IMR-90 (cell line): ENCODE measurements at regions not wholly inside any gene's neighbourhood (a gene's known extent, or its start where the extent isn't known, plus 50 kb on each side); places are given as distances from the start of the nearest gene placed in this dataset.

Experiments used
- ATAC-seq: fragments of 200-7000 bp; cut with Tn5 transposase; 2 replicates; pipeline ENCODE4 v1.9.1; 2020; ENCODE audit warnings: low read depth, mild to moderate bottlenecking, moderate library complexity
- BruUV-seq: library from RNA; stranded (reverse); fragments of 400-500 nt; replicated peaks from 2 replicates; lab custom pipeline; 2021; lab: Mats Ljungman, UMichigan
- CTCF ChIA-PET: fragments of 300-600 bp; formaldehyde crosslinking; extraction: SDS; loops from one replicate; lab custom pipeline; 2021; ENCODE audit warnings: antibody characterized with exemption; lab: Yijun Ruan, JAX
- POLR2A ChIA-PET: fragments of 300-600 bp; sonication (Branson Sonifier 250); formaldehyde crosslinking; loops from one replicate; lab custom pipeline; 2022; ENCODE audit warnings: antibody characterized with exemption; ENCODE audit not compliant: unreplicated experiment; lab: Charles Lee
- DNase-seq: peaks from one replicate; pipeline ENCODE4 v3.0.0; 2013
- H2AFZ ChIP-seq: replicated peaks from 2 replicates; pipeline ENCODE3; 2013; ENCODE audit warnings: low read length, mild to moderate bottlenecking; ENCODE audit not compliant: poor library complexity
- H2AK5ac ChIP-seq: 2 replicates; pipeline ENCODE4 v1.6.1; 2013; ENCODE audit warnings: low read depth, low read length, inconsistent platforms
- H2AK9ac ChIP-seq: replicated peaks from 2 replicates; pipeline ENCODE3; 2013; ENCODE audit warnings: mild to moderate bottlenecking, low read depth, low read length, moderate library complexity; ENCODE audit not compliant: poor library complexity
- H2BK120ac ChIP-seq: 2 replicates; pipeline ENCODE4 v1.6.1; 2013; ENCODE audit warnings: low read depth, low read length, inconsistent platforms
- H2BK15ac ChIP-seq: 3 replicates; pipeline ENCODE4 v1.6.1; 2013; ENCODE audit warnings: low read depth, low read length, inconsistent platforms
- H2BK20ac ChIP-seq: 2 replicates; pipeline ENCODE4 v1.6.1; 2013; ENCODE audit warnings: low read depth, mild to moderate bottlenecking, inconsistent platforms, low read length, moderate library complexity
- H2BK5ac ChIP-seq: 2 replicates; pipeline ENCODE4 v1.6.1; 2013; ENCODE audit warnings: mild to moderate bottlenecking, low read depth, low read length, inconsistent platforms; ENCODE audit not compliant: poor library complexity, severe bottlenecking
- H3K14ac ChIP-seq: replicated peaks from 2 replicates; pipeline ENCODE4 v1.6.1; 2013; ENCODE audit warnings: low read depth, low read length, inconsistent platforms
- H3K18ac ChIP-seq: 2 replicates; pipeline ENCODE4 v1.6.1; 2013; ENCODE audit warnings: low read depth, low read length, control low read depth
- H3K23ac ChIP-seq: 2 replicates; pipeline ENCODE4 v1.6.1; 2013; ENCODE audit warnings: low read depth, low read length, inconsistent platforms
- H3K27ac ChIP-seq: 2 replicates; pipeline ENCODE4 v1.5.1; 2013; ENCODE audit warnings: mild to moderate bottlenecking, control low read depth, low read length; ENCODE audit not compliant: insufficient read depth
- H3K27me3 ChIP-seq: 2 replicates; pipeline ENCODE4 v1.6.1; 2013; ENCODE audit warnings: low read length; ENCODE audit not compliant: control insufficient read depth, insufficient read depth
- H3K36me3 ChIP-seq: 2 replicates; pipeline ENCODE4 v1.6.1; 2013; ENCODE audit warnings: low read length, mixed read lengths; ENCODE audit not compliant: control insufficient read depth, insufficient read depth
- H3K4ac ChIP-seq: 2 replicates; pipeline ENCODE4 v1.6.1; 2013; ENCODE audit warnings: low read depth, low read length, inconsistent platforms
- H3K4me1 ChIP-seq: 2 replicates; pipeline ENCODE4 v1.6.1; 2013; ENCODE audit warnings: low read length, mixed read lengths; ENCODE audit not compliant: control insufficient read depth, insufficient read depth
- H3K4me2 ChIP-seq: 2 replicates; pipeline ENCODE4 v1.6.1; 2013; ENCODE audit warnings: low read depth, mild to moderate bottlenecking, control low read depth, low read length, moderate library complexity
- H3K4me3 ChIP-seq: 2 replicates; pipeline ENCODE4 v1.5.1; 2013; ENCODE audit warnings: low read depth, mild to moderate bottlenecking, control low read depth, low read length, moderate library complexity; ENCODE audit not compliant: insufficient read depth
- H3K56ac ChIP-seq: 2 replicates; pipeline ENCODE4 v1.6.1; 2013; ENCODE audit warnings: low read length, inconsistent platforms; ENCODE audit not compliant: insufficient read depth; ENCODE audit errors: extremely low read depth
- H3K79me1 ChIP-seq, 2 experiments: 2 replicates each; pipeline ENCODE4 v1.6.1; 2013; ENCODE audit warnings: low read length in 2 of 2, inconsistent platforms in 1 of 2, low read depth in 1 of 2
- H3K9ac ChIP-seq: 2 replicates; pipeline ENCODE4 v1.6.1; 2013; ENCODE audit warnings: low read depth, low read length, control low read depth
- H3K9me1 ChIP-seq: 2 replicates; pipeline ENCODE4 v1.6.1; 2013; ENCODE audit warnings: low read length, inconsistent platforms; ENCODE audit not compliant: insufficient read depth
- H3K9me3 ChIP-seq: 2 replicates; pipeline ENCODE4 v1.6.1; 2013; ENCODE audit warnings: low read length; ENCODE audit not compliant: control insufficient read depth, insufficient read depth
- H4K20me1 ChIP-seq: 2 replicates; pipeline ENCODE4 v1.6.1; 2013; ENCODE audit warnings: low read length, inconsistent platforms; ENCODE audit not compliant: insufficient read depth
- H4K5ac ChIP-seq: 2 replicates; pipeline ENCODE4 v1.6.1; 2013; ENCODE audit warnings: mild to moderate bottlenecking, low read depth, low read length, control low read depth
- H4K8ac ChIP-seq, 2 experiments: 2 replicates each; pipeline ENCODE4 v1.6.1; 2013; ENCODE audit warnings: low read depth in 2 of 2, low read length in 2 of 2, control low read depth in 1 of 2, inconsistent platforms in 1 of 2
- H4K91ac ChIP-seq: 2 replicates; pipeline ENCODE4 v1.6.1; 2013; ENCODE audit warnings: low read depth, low read length, inconsistent platforms; ENCODE audit not compliant: insufficient read depth
- CEBPB ChIP-seq: IDR thresholded peaks from 2 replicates; pipeline ENCODE4 v1.6.1; 2012; ENCODE audit warnings: low read depth, low read length, improper control_type of control experiment
- CHD1 ChIP-seq: IDR thresholded peaks from 2 replicates; pipeline ENCODE4 v1.6.1; 2012; ENCODE audit warnings: low read depth, low read length, improper control_type of control experiment
- ELK1 ChIP-seq: fragments of 150-350 bp; IDR thresholded peaks from 2 replicates; pipeline ENCODE4 v1.6.1; 2016; ENCODE audit warnings: low read depth, mild to moderate bottlenecking, low read length, moderate library complexity, borderline replicate concordance
- FOS ChIP-seq: fragments of 150-350 bp; IDR thresholded peaks from 2 replicates; pipeline ENCODE4 v1.6.1; 2016; ENCODE audit warnings: low read depth, low read length
- MAZ ChIP-seq: IDR thresholded peaks from 2 replicates; pipeline ENCODE4 v1.6.1; 2012; ENCODE audit warnings: low read depth, mild to moderate bottlenecking, low read length, improper control_type of control experiment, moderate library complexity, borderline replicate concordance
- NFE2L2 ChIP-seq: fragments of 150-350 bp; IDR thresholded peaks from 2 replicates; pipeline ENCODE4 v1.6.1; 2016; ENCODE audit warnings: low read depth, mild to moderate bottlenecking, low read length
- POLR2A ChIP-seq: IDR thresholded peaks from 2 replicates; pipeline ENCODE4 v1.6.1; 2012; ENCODE audit warnings: mild to moderate bottlenecking, low read depth, low read length
- RAD21 ChIP-seq: IDR thresholded peaks from 2 replicates; pipeline ENCODE4 v1.6.1; 2012; ENCODE audit warnings: low read length, improper control_type of control experiment
- RCOR1 ChIP-seq: IDR thresholded peaks from 2 replicates; pipeline ENCODE4 v1.6.1; 2012; ENCODE audit warnings: mild to moderate bottlenecking, low read length, improper control_type of control experiment; ENCODE audit not compliant: insufficient replicate concordance
- RFX5 ChIP-seq: IDR thresholded peaks from 2 replicates; pipeline ENCODE4 v1.8.0; 2012; ENCODE audit warnings: low read depth, mild to moderate bottlenecking, low read length, moderate library complexity
- SMC3 ChIP-seq: fragments of 150-350 bp; IDR thresholded peaks from 2 replicates; pipeline ENCODE4 v1.6.1; 2016; ENCODE audit warnings: low read depth, mild to moderate bottlenecking, antibody characterized with exemption, low read length, moderate library complexity
- WGBS, 2 experiments: methylation state at CpG; one replicate each; pipeline versions ENCODE4 v1.1.5 to v1.1.7; 2013; ENCODE audit warnings: missing lambda C conversion rate in 2 of 2; ENCODE audit not compliant: insufficient read length in 1 of 2; ENCODE audit errors: extremely low coverage in 2 of 2; 5-methylcytosine and 5-hydroxymethylcytosine counted together
- dilution Hi-C: fragments of 300-500 bp; cut with HindIII; formaldehyde crosslinking; loops from one replicate; pipeline ENCODE4 v1.14.3; 2018; ENCODE audit warnings: low sequenced_read_pairs; ENCODE audit not compliant: unreplicated experiment
- in situ Hi-C: fragments of 300-500 bp; cut with MboI; formaldehyde crosslinking; loops from 3 replicates; pipeline ENCODE4 v1.14.3; 2019; ENCODE audit warnings: low sequenced_read_pairs, inconsistent platforms, mixed read lengths
- intact Hi-C: fragments of 100-400 bp; cut with micrococcal nuclease; formaldehyde crosslinking; loops from 2 replicates; pipeline ENCODE4 v1.10.0; 2022
- TF ChIP-seq, protein P1 (sequence below): fragments of 150-350 bp; IDR thresholded peaks from 2 replicates; pipeline ENCODE4 v1.6.1; 2017; ENCODE audit warnings: mild to moderate bottlenecking, antibody characterized with exemption, low read length, low read depth
- TF ChIP-seq, protein P2 (sequence below): conservative IDR thresholded peaks from 2 replicates; pipeline ENCODE4 v1.5.1; 2012; ENCODE audit warnings: mild to moderate bottlenecking, low read depth, low read length, improper control_type of control experiment

DNA sequence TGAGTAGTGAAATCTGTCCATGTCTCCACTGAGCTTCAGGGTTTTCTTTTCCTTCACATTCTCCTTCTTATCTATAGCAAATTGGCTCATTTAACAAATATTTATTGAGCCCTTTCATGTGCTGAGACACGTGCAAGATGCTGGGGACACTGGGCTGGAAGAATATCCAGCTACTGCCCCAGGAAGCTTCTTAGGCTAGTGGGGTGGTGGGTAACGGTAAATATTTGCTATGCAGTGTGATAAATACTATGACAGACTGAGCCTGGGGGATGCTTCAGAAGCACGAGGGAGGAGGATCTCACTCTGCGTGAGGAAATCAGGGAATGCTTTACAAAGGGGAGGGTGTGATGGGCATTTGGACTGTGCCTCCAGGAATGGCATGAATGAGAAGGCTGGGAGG is 524.1 kb downstream of the GRIN2A start:
- DNase-seq (no peak), ATAC-seq (no peak)
- in situ Hi-C loops = no loop called here
- Histone ChIP-seq H2AK9ac (no peak overlapping the region), H4K8ac (no peak overlapping the region), H4K91ac (no peak overlapping the region), H2BK15ac (no peak overlapping the region), H2BK120ac (no peak overlapping the region), H3K27ac (no peak overlapping the region), H3K27me3 (no peaks in the 10 kb centered on the region), H3K9me1 (no peaks in the 10 kb centered on the region), H3K14ac (no peak overlapping the region), H3K36me3 (no peaks in the 10 kb centered on the region), H4K5ac (no peak overlapping the region), H3K79me1 (no peaks in the 10 kb centered on the region), H3K56ac (no peak overlapping the region), H4K20me1 (no peaks in the 10 kb centered on the region), H2BK5ac (no peak overlapping the region), H3K18ac (no peak overlapping the region), H3K9ac (no peak overlapping the region), H2AK5ac (no peak overlapping the region), H2AFZ (no peak overlapping the region), H3K4me3 (no peak overlapping the region), H2BK20ac (no peak overlapping the region), H3K4me1 (no peaks in the 10 kb centered on the region), H3K9me3 (peaks cover 24% of the 10 kb centered on the region; the same call in 1 of the 2 replicates), H3K23ac (no peak overlapping the region), H3K4me2 (no peak overlapping the region), H3K4ac (no peak overlapping the region)
- 4% methylated on average over 4 of the region's 4 CpGs; no CpG with 5 or more reads in 1 of the 2 experiments for WGBS, 2 experiments
- BruUV-seq = no TSS peak
- CTCF ChIA-PET = no interaction called here
- TF ChIP-seq, protein P1, sequence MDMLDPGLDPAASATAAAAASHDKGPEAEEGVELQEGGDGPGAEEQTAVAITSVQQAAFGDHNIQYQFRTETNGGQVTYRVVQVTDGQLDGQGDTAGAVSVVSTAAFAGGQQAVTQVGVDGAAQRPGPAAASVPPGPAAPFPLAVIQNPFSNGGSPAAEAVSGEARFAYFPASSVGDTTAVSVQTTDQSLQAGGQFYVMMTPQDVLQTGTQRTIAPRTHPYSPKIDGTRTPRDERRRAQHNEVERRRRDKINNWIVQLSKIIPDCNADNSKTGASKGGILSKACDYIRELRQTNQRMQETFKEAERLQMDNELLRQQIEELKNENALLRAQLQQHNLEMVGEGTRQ = no peak
- no peak for TF ChIP-seq SMC3
- no peak for TF ChIP-seq MAZ
- TF ChIP-seq CEBPB = no peak
- TF ChIP-seq CHD1 = no peak
- TF ChIP-seq POLR2A = no peak
- TF ChIP-seq, protein P2, sequence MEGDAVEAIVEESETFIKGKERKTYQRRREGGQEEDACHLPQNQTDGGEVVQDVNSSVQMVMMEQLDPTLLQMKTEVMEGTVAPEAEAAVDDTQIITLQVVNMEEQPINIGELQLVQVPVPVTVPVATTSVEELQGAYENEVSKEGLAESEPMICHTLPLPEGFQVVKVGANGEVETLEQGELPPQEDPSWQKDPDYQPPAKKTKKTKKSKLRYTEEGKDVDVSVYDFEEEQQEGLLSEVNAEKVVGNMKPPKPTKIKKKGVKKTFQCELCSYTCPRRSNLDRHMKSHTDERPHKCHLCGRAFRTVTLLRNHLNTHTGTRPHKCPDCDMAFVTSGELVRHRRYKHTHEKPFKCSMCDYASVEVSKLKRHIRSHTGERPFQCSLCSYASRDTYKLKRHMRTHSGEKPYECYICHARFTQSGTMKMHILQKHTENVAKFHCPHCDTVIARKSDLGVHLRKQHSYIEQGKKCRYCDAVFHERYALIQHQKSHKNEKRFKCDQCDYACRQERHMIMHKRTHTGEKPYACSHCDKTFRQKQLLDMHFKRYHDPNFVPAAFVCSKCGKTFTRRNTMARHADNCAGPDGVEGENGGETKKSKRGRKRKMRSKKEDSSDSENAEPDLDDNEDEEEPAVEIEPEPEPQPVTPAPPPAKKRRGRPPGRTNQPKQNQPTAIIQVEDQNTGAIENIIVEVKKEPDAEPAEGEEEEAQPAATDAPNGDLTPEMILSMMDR = no peak
- TF ChIP-seq FOS = no peak
- no peak for TF ChIP-seq NFE2L2
- TF ChIP-seq RCOR1 = no peak
- TF ChIP-seq RFX5 = no peak
- TF ChIP-seq RAD21 = no peak
- TF ChIP-seq ELK1 = no peak
- intact Hi-C loops = no loop called here
- POLR2A ChIA-PET = no interaction called here
- dilution Hi-C loops = no loop called here
